ENCODE measurements at regions not wholly inside any gene's neighbourhood (a gene's known extent, or its start where the extent isn't known, plus 50 kb on each side); places are given as distances from the start of the nearest gene placed in this dataset.

DNA sequence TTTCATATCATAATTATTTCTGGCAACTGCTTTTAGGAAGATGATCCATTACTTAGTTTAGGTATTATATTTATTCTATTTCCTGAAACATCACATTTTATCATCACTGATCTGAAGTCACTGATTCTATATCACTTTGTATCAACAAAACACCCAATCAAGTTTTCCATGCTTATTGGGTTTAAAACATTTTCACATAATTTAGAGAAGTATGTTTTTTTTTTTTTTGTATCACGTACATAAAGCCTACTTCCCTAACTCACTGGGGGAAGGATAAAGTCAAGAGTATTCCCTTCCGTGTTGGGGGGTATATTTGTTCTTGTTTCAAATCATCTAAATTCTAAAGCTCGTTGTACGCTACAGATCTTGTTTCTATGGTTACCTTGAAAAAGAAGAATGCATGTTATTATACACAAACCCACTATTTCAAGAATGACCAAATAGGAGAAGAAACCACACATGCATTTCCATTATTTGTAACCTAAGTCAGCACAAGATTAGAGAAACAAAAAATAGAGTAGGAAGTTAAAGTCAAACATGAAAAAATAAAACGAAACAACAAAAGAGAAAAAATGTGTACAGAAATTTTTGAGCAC is 637.2 kb upstream of the MIR17HG start:
- no peaks in the 10 kb centered on the region for H3K36me3 Mint-ChIP-seq (ENCODE audit: low read depth)
- H3K4me3 Mint-ChIP-seq = no peak overlapping the region
- peaks cover 3% of the 10 kb centered on the region for H3K9me3 Mint-ChIP-seq
- H3K27ac Mint-ChIP-seq (ENCODE audit: unreplicated experiment) = no peak overlapping the region
- TF ChIP-seq, protein P1, sequence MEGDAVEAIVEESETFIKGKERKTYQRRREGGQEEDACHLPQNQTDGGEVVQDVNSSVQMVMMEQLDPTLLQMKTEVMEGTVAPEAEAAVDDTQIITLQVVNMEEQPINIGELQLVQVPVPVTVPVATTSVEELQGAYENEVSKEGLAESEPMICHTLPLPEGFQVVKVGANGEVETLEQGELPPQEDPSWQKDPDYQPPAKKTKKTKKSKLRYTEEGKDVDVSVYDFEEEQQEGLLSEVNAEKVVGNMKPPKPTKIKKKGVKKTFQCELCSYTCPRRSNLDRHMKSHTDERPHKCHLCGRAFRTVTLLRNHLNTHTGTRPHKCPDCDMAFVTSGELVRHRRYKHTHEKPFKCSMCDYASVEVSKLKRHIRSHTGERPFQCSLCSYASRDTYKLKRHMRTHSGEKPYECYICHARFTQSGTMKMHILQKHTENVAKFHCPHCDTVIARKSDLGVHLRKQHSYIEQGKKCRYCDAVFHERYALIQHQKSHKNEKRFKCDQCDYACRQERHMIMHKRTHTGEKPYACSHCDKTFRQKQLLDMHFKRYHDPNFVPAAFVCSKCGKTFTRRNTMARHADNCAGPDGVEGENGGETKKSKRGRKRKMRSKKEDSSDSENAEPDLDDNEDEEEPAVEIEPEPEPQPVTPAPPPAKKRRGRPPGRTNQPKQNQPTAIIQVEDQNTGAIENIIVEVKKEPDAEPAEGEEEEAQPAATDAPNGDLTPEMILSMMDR (conservative IDR thresholded peaks at IDR 0.05) = no peak
- H3K27me3 Mint-ChIP-seq (ENCODE audit: low read depth) = no peaks in the 10 kb centered on the region
- peaks cover 19% of the 10 kb centered on the region for H3K4me1 Mint-ChIP-seq
- no peak for DNase-seq (ENCODE audit: low read depth, low spot score)

DNA sequence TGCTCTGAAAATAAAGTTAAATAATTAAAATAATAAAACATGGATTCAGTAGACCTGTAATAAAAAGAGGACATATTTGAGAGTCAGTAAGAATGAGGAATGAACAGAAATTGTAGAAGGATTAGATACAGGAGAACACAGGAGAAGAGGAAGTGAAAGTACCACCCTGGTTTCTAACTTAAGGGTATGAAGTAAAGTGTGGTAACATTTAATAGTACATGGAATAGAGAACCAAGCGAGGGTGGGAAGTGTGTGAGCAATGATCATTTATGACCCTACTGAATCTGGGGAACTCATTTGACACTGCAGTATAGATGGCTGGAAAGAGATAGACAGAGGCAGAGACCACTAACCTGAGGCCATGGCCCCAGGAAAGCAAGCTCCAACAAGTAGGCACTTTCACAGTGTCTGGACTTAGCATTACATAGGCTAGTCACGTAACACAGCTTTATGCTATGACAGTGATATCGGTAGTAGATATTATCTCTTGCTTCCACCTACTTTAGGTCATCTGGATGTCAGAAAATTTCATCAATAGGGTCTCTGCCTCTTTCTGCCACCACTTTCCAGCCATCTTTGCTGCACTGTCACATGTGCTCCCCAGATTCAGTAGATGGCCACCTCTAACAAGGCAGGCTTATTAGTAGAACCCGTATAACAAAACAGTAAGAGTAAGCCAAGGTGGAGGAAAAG is 633.9 kb upstream of the MIR17HG start:
- H3K4me1 Mint-ChIP-seq = peaks cover 39% of the 10 kb centered on the region
- TF ChIP-seq, protein P1 (conservative IDR thresholded peaks at IDR 0.05) = no peak
- H3K27me3 Mint-ChIP-seq (ENCODE audit: low read depth) = no peaks in the 10 kb centered on the region
- no peak overlapping the region for H3K4me3 Mint-ChIP-seq
- H3K9me3 Mint-ChIP-seq = peaks cover 3% of the 10 kb centered on the region
- no peak for DNase-seq (ENCODE audit: low read depth, low spot score)
- H3K27ac Mint-ChIP-seq (ENCODE audit: unreplicated experiment) = no peak overlapping the region
- H3K36me3 Mint-ChIP-seq (ENCODE audit: low read depth) = no peaks in the 10 kb centered on the region

DNA sequence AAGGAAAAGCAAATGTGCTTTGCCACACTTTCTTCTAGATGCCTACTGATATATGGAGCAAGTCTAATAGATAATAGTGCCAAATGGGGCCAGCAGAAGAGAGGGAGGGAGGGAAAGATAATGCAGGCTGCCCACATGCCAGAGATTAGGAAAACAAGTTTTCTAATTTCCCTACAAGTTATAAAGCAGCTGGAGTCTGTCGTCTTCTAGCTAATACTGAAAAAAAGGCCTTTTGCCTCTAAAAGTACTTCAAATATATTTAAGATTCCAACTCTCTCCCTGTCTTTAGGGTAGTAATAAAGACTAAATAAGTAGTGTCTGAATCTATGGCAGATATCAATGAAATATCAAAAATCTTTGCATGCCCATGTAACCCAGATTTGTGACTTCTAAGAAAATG is 632.0 kb upstream of the MIR17HG start:
- DNase-seq (ENCODE audit: low read depth, low spot score) = no peak
- Mint-ChIP-seq H3K36me3 (ENCODE audit: low read depth) (no peaks in the 10 kb centered on the region), H3K4me1 (peaks cover 37% of the 10 kb centered on the region), H3K9me3 (peaks cover 5% of the 10 kb centered on the region), H3K27ac (ENCODE audit: unreplicated experiment) (no peak overlapping the region), H3K4me3 (no peak overlapping the region), H3K27me3 (ENCODE audit: low read depth) (no peaks in the 10 kb centered on the region)
- TF ChIP-seq, protein P1 (conservative IDR thresholded peaks at IDR 0.05) = no peak

DNA sequence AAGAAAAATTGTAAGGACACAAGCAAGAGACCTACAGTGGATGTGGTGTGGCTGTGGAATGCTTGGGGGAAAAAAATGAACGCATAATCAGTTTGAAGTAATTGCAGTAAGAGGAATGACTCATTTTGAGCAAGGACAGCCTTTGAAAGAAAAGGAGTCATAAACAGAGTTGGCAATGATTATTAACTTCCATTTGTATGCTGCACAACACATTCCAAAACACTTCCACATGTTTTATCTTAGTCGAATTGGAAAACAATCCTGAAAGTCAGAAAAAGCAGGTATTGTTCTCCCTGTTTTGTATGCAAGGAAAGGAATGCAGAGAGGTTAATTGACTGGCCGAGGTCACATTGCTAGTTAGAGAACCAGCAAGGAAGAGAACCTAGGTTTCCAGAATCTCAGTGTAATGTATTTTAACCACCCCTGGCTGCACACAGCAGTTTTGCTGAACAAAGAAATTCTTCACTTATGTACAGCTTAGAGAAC is 630.0 kb upstream of the MIR17HG start:
- TF ChIP-seq, protein P1 (conservative IDR thresholded peaks at IDR 0.05) = no peak
- peaks cover 7% of the 10 kb centered on the region for H3K9me3 Mint-ChIP-seq
- DNase-seq (ENCODE audit: low read depth, low spot score) = no peak
- no peaks in the 10 kb centered on the region for H3K27me3 Mint-ChIP-seq (ENCODE audit: low read depth)
- peaks cover 30% of the 10 kb centered on the region for H3K4me1 Mint-ChIP-seq
- no peak overlapping the region for H3K4me3 Mint-ChIP-seq
- H3K27ac Mint-ChIP-seq (ENCODE audit: unreplicated experiment) = peak overlapping the region; percentile 9
- no peaks in the 10 kb centered on the region for H3K36me3 Mint-ChIP-seq (ENCODE audit: low read depth)

DNA sequence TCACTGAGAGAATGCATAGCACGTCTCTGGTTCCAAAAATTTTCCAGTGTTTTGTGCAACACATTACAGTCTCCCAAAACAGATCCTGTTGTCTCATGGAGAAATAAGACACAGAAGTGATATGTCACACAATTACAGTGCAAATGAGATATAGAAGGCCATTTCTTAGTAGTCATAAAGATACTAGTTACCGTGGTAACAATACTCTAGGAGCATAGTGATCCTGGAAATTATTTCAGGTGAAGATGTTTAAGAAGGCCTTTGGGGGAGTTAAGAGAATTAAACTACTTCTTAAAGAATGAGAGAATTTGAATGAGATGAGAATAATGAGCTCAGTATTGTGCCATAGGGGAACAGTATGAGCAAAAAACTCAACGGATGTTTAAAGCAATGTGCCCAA is 628.0 kb upstream of the MIR17HG start:
- H3K4me3 Mint-ChIP-seq = no peak overlapping the region
- H3K9me3 Mint-ChIP-seq = peaks cover 4% of the 10 kb centered on the region
- TF ChIP-seq, protein P1 (conservative IDR thresholded peaks at IDR 0.05) = no peak
- H3K27ac Mint-ChIP-seq (ENCODE audit: unreplicated experiment) = no peak overlapping the region
- DNase-seq (ENCODE audit: low read depth, low spot score) = no peak
- H3K27me3 Mint-ChIP-seq (ENCODE audit: low read depth) = no peaks in the 10 kb centered on the region
- no peaks in the 10 kb centered on the region for H3K36me3 Mint-ChIP-seq (ENCODE audit: low read depth)
- H3K4me1 Mint-ChIP-seq = peaks cover 30% of the 10 kb centered on the region
